A673 (cell line): ENCODE measurements at regions not wholly inside any gene's neighbourhood (a gene's known extent, or its start where the extent isn't known, plus 50 kb on each side); places are given as distances from the start of the nearest gene placed in this dataset.

Experiments used
- BruUV-seq: library from RNA; stranded (reverse); fragments of 400-500 nt; replicated peaks from 2 replicates; lab custom pipeline; 2021; lab: Mats Ljungman, UMichigan
- CTCF ChIA-PET: fragments of 300-600 bp; sonication (Branson Sonifier 250); formaldehyde crosslinking; loops from one replicate; lab custom pipeline; 2022; ENCODE audit warnings: antibody characterized with exemption; lab: Charles Lee
- POLR2A ChIA-PET: fragments of 300-600 bp; sonication (Branson Sonifier 250); formaldehyde crosslinking; loops from one replicate; lab custom pipeline; 2022; ENCODE audit warnings: antibody characterized with exemption; ENCODE audit not compliant: low non-redundant PET; lab: Charles Lee
- DNase-seq: peaks from one replicate; pipeline ENCODE4 v3.0.0-alpha.2; 2015; ENCODE audit warnings: low spot score
- H3K27ac ChIP-seq: fragments of 200-600 bp; sonication (generic); 2 replicates; pipeline ENCODE4 v1.5.1; 2016; ENCODE audit warnings: mixed run types, low read depth, mild to moderate bottlenecking, mixed read lengths, antibody characterized with exemption, low read length; ENCODE audit not compliant: poor library complexity, severe bottlenecking
- H3K27me3 ChIP-seq: fragments of 200-600 bp; sonication (generic); replicated peaks from 2 replicates; pipeline ENCODE4 v1.6.1; 2017; ENCODE audit warnings: mixed run types, low read depth, mild to moderate bottlenecking, mixed read lengths, antibody characterized with exemption, low read length; ENCODE audit not compliant: insufficient read depth, poor library complexity
- H3K36me3 ChIP-seq: fragments of 200-600 bp; sonication (generic); 2 replicates; pipeline ENCODE4 v1.6.1; 2016; ENCODE audit warnings: mixed run types, mild to moderate bottlenecking, mixed read lengths, antibody characterized with exemption, low read length; ENCODE audit not compliant: insufficient read depth, poor library complexity, severe bottlenecking
- H3K4me1 ChIP-seq: fragments of 200-600 bp; sonication (generic); 2 replicates; pipeline ENCODE4 v1.6.1; 2017; ENCODE audit warnings: mixed run types, mild to moderate bottlenecking, mixed read lengths, antibody characterized with exemption, low read length; ENCODE audit not compliant: insufficient read depth, poor library complexity, severe bottlenecking
- H3K4me3 ChIP-seq: fragments of 200-600 bp; sonication (generic); 2 replicates; pipeline ENCODE4 v1.5.1; 2016; ENCODE audit warnings: low read depth, mixed run types, mild to moderate bottlenecking, mixed read lengths, low read length; ENCODE audit not compliant: poor library complexity, severe bottlenecking
- H3K9me3 ChIP-seq: fragments of 200-600 bp; sonication (generic); 2 replicates; pipeline ENCODE4 v1.6.1; 2016; ENCODE audit warnings: mixed run types, low read depth, mild to moderate bottlenecking, mixed read lengths, antibody characterized with exemption, low read length; ENCODE audit not compliant: poor library complexity, severe bottlenecking
- EZH2 ChIP-seq: fragments of 200-600 bp; sonication (generic); IDR thresholded peaks from 2 replicates; pipeline ENCODE4 v1.6.1; 2017; ENCODE audit warnings: borderline replicate concordance, low read depth, mild to moderate bottlenecking, mixed read lengths, antibody characterized with exemption, low read length; ENCODE audit not compliant: poor library complexity, severe bottlenecking
- intact Hi-C: fragments of 100-400 bp; cut with micrococcal nuclease; formaldehyde crosslinking; loops from one replicate; pipeline ENCODE4 v1.10.0; 2022; ENCODE audit not compliant: unreplicated experiment
- TF ChIP-seq, protein P1 (sequence below): fragments of 300-800, 200-600 bp; sonication (generic); conservative IDR thresholded peaks from 2 replicates; pipeline ENCODE4 v1.5.1; 2017; ENCODE audit warnings: low read depth, mild to moderate bottlenecking, antibody characterized with exemption, low read length, moderate library complexity, mixed read lengths

DNA sequence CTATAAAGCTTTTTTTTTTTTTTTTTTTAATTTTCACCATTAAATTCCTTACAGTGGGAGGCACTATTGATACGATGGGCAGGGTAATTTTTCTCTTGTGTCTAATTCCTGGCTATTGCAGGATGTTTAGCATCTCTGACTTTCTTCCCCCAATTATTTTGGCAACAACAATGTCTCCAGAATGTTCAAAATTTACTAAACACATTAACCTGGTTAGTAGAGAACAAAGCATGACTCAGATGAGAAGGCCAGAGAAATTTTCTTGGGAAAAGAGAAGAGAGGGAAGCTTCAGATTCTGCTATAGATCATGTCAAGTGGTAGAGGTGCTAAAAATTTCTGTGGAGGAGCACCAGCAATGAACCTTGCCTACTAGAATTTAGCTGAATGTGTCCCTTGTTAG, 171.5 kb upstream of the PRICKLE1 start:
- Histone ChIP-seq H3K36me3 (no peaks in the 10 kb centered on the region), H3K4me3 (no peak overlapping the region), H3K27me3 (no peaks in the 10 kb centered on the region), H3K27ac (no peak overlapping the region), H3K9me3 (no peaks in the 10 kb centered on the region), H3K4me1 (no peaks in the 10 kb centered on the region)
- no peak for TF ChIP-seq EZH2
- TF ChIP-seq, protein P1, sequence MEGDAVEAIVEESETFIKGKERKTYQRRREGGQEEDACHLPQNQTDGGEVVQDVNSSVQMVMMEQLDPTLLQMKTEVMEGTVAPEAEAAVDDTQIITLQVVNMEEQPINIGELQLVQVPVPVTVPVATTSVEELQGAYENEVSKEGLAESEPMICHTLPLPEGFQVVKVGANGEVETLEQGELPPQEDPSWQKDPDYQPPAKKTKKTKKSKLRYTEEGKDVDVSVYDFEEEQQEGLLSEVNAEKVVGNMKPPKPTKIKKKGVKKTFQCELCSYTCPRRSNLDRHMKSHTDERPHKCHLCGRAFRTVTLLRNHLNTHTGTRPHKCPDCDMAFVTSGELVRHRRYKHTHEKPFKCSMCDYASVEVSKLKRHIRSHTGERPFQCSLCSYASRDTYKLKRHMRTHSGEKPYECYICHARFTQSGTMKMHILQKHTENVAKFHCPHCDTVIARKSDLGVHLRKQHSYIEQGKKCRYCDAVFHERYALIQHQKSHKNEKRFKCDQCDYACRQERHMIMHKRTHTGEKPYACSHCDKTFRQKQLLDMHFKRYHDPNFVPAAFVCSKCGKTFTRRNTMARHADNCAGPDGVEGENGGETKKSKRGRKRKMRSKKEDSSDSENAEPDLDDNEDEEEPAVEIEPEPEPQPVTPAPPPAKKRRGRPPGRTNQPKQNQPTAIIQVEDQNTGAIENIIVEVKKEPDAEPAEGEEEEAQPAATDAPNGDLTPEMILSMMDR, result no peak
- POLR2A ChIA-PET, result no interaction called here
- DNase-seq, result no peak
- CTCF ChIA-PET, result interaction anchor here (0.7 kb wide), 1 partner anchor 1678 kb away, joined by 8 read pairs; no protein-coding TSS in a partner anchor
- BruUV-seq, result no TSS peak
- intact Hi-C loops, result no loop called here

DNA sequence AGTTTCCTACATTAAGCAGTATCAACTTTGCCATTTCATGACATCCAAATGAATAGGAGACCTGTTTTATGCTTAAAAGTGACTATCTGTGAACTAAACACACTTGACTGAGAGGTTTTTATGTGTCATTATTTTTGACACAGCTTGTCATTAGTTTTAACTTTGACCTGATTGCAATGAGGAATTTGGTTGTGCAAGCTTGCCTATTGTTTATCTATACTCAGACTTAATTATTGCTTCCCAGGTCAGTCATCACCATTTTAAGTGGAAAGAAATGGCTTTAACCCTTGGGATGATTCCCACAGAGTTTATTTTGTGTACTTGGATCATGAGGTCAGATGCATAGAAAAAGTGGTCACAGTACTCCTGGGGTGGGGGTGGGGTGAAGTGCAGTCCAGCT, 171.0 kb upstream of the PRICKLE1 start:
- no TSS peak for BruUV-seq
- ChIA-PET CTCF (no interaction called here), POLR2A (no interaction called here)
- intact Hi-C loops, result no loop called here
- Histone ChIP-seq H3K4me1 (no peaks in the 10 kb centered on the region), H3K27ac (no peak overlapping the region), H3K36me3 (no peaks in the 10 kb centered on the region), H3K9me3 (no peaks in the 10 kb centered on the region), H3K27me3 (no peaks in the 10 kb centered on the region), H3K4me3 (no peak overlapping the region)
- DNase-seq, result no peak
- TF ChIP-seq EZH2, result no peak
- TF ChIP-seq, protein P1, result no peak

DNA sequence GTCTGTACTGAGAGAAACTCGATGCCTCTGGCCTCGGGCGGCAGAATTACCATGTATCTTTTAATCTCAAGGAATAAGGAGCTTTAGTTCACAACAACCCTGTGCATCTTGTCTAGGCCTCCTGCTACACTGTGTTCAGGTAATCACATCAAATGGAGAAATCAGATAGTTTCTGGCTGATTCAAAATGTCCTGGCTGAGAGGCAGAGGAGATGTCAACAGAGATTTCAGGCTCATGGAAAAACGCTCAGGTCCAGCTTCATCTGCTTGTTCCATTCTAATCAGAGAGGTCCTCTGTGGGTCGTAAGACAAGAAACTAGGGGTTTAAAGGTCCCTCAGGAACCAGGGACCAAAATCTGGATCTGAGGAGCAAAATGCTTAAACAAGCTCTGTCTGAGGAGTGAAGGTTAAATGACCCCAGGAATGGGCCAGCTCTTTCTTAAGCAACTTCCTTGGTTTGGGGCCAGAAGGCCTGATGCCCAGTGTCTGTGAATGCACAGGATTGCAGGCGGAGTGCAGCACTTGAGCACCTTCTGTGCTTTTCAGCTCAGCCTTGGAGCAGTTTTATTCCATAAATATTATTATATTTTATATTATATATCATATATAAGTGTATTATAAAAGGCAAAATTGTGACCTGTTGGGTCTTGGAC, 170.2 kb upstream of the PRICKLE1 start:
- Histone ChIP-seq H3K4me1 (no peaks in the 10 kb centered on the region), H3K36me3 (no peaks in the 10 kb centered on the region), H3K9me3 (no peaks in the 10 kb centered on the region), H3K27me3 (no peaks in the 10 kb centered on the region), H3K4me3 (no peak overlapping the region), H3K27ac (no peak overlapping the region)
- TF ChIP-seq, protein P1, result no peak
- no peak for TF ChIP-seq EZH2
- POLR2A ChIA-PET, result no interaction called here
- intact Hi-C loops, result no loop called here
- DNase-seq, result no peak
- BruUV-seq, result no TSS peak
- CTCF ChIA-PET, result no interaction called here
